Neural cell (in vitro differentiated cells): ENCODE measurements at regions not wholly inside any gene's neighbourhood (a gene's known extent, or its start where the extent isn't known, plus 50 kb on each side); places are given as distances from the start of the nearest gene placed in this dataset.

Source experiments
- H2AFZ ChIP-seq: fragments of 200-600, 300-800 bp; sonication (generic), shearing (Covaris generic); 2 replicates; pipeline ENCODE4 v1.6.0; 2014; ENCODE audit warnings: low read depth, mild to moderate bottlenecking, antibody characterized with exemption, low read length, moderate library complexity
- H3F3A ChIP-seq: fragments of 200-600 bp; shearing (Covaris generic); 2 replicates; pipeline ENCODE4 v1.6.1; 2016; ENCODE audit warnings: mild to moderate bottlenecking, moderate library complexity, mixed read lengths, antibody characterized with exemption, low read length; ENCODE audit not compliant: insufficient read depth, poor library complexity, severe bottlenecking
- H3K27ac ChIP-seq: fragments of 200-600, 300-800 bp; sonication (generic), shearing (Covaris generic); 2 replicates; pipeline ENCODE4 v1.5.1; 2014; ENCODE audit warnings: mild to moderate bottlenecking, low read length, moderate library complexity
- H3K27me3 ChIP-seq: fragments of 300-800, 200-600 bp; sonication (generic), shearing (Covaris generic); 2 replicates; pipeline ENCODE4 v1.6.0; 2014; ENCODE audit warnings: mild to moderate bottlenecking, low read depth, low read length, moderate library complexity; ENCODE audit not compliant: insufficient read depth
- H3K36me3 ChIP-seq: fragments of 300-800, 200-600 bp; sonication (generic), shearing (Covaris generic); 2 replicates; pipeline ENCODE4 v1.5.1; 2014; ENCODE audit warnings: mild to moderate bottlenecking, antibody characterized with exemption, low read length, moderate library complexity; ENCODE audit not compliant: insufficient read depth
- H3K4me2 ChIP-seq: fragments of 300-800, 200-600 bp; sonication (generic), shearing (Covaris generic); 2 replicates; pipeline ENCODE4 v1.6.0; 2014; ENCODE audit warnings: mild to moderate bottlenecking, low read length
- H3K4me3 ChIP-seq: fragments of 300-800, 200-600 bp; sonication (generic), shearing (Covaris generic); 2 replicates; pipeline ENCODE4 v1.5.1; 2014; ENCODE audit warnings: mild to moderate bottlenecking, low read length, moderate library complexity
- H3K79me2 ChIP-seq: fragments of 200-600 bp; shearing (Covaris generic); replicated peaks from 2 replicates; pipeline ENCODE4 v1.6.0; 2014; ENCODE audit warnings: mild to moderate bottlenecking, low read length, moderate library complexity; ENCODE audit not compliant: insufficient read depth
- H3K9ac ChIP-seq: fragments of 300-800, 200-600 bp; sonication (generic), shearing (Covaris generic); 2 replicates; pipeline ENCODE4 v1.6.1; 2016; ENCODE audit warnings: mild to moderate bottlenecking, low read length, mixed read lengths
- H3K9me2 ChIP-seq: fragments of 200-600 bp; shearing (Covaris generic); 2 replicates; pipeline ENCODE4 v1.6.1; 2016; ENCODE audit warnings: mild to moderate bottlenecking, low read length, mixed read lengths; ENCODE audit not compliant: insufficient read depth
- H3K9me3 ChIP-seq: fragments of 200-600, 300-800 bp; sonication (generic), shearing (Covaris generic); 2 replicates; pipeline ENCODE4 v1.6.1; 2016; ENCODE audit warnings: mild to moderate bottlenecking, mixed run types, low read length, moderate library complexity, mixed read lengths
- H4K20me1 ChIP-seq: fragments of 200-600 bp; shearing (Covaris generic); 2 replicates; pipeline ENCODE4 v1.6.1; 2016; ENCODE audit warnings: mild to moderate bottlenecking, mixed run types; ENCODE audit not compliant: insufficient read depth
- CTCF ChIP-seq: fragments of 450-650 bp; IDR thresholded peaks from 2 replicates; pipeline ENCODE4 v1.5.1; 2014; ENCODE audit warnings: antibody characterized with exemption, mild to moderate bottlenecking, moderate library complexity; ENCODE audit not compliant: poor library complexity, severe bottlenecking
- EP300 ChIP-seq: fragments of 450-650 bp; conservative IDR thresholded peaks from 2 replicates; pipeline ENCODE4 v1.6.1; 2014; ENCODE audit warnings: antibody characterized with exemption, mild to moderate bottlenecking, moderate library complexity; ENCODE audit not compliant: poor library complexity, severe bottlenecking
- EZH2 ChIP-seq: fragments of 200-600, 300-800 bp; shearing (Covaris generic), sonication (generic); IDR thresholded peaks from 2 replicates; pipeline ENCODE4 v1.6.1; 2014; ENCODE audit warnings: antibody characterized with exemption, low read length, borderline replicate concordance, mild to moderate bottlenecking; ENCODE audit not compliant: insufficient read depth, poor library complexity, severe bottlenecking
- MXI1 ChIP-seq: fragments of 450-650 bp; conservative IDR thresholded peaks from 2 replicates; pipeline ENCODE4 v1.6.1; 2014; ENCODE audit warnings: antibody characterized with exemption, mild to moderate bottlenecking; ENCODE audit not compliant: poor library complexity, severe bottlenecking
- POLR2AphosphoS5 ChIP-seq: IDR thresholded peaks from 2 replicates; pipeline ENCODE4 v1.6.1; 2012
- RAD21 ChIP-seq: fragments of 450-650 bp; conservative IDR thresholded peaks from 2 replicates; pipeline ENCODE4 v1.6.1; 2014; ENCODE audit warnings: antibody characterized with exemption, mild to moderate bottlenecking, moderate library complexity
- REST ChIP-seq: IDR thresholded peaks from 2 replicates; pipeline ENCODE4 v1.6.1; 2012; ENCODE audit warnings: borderline replicate concordance
- SMC3 ChIP-seq: fragments of 450-650 bp; conservative IDR thresholded peaks from 2 replicates; pipeline ENCODE4 v1.6.1; 2014; ENCODE audit warnings: antibody characterized with exemption, mild to moderate bottlenecking, moderate library complexity; ENCODE audit not compliant: poor library complexity
- TAF1 ChIP-seq: IDR thresholded peaks from 2 replicates; pipeline ENCODE4 v1.6.1; 2012; ENCODE audit warnings: low read depth

GRCh38 chr3:73213896-73214295 lies 152.4 kb downstream of the EBLN2 start:
- Histone ChIP-seq H3K9ac (no peak overlapping the region), H3K27me3 (no peaks in the 10 kb centered on the region), H3K9me3 (no peaks in the 10 kb centered on the region), H4K20me1 (no peaks in the 10 kb centered on the region), H3K9me2 (no peaks in the 10 kb centered on the region), H3K4me3 (no peak overlapping the region), H2AFZ (no peak overlapping the region), H3F3A (no peaks in the 10 kb centered on the region), H3K4me2 (no peak overlapping the region), H3K79me2 (no peaks in the 10 kb centered on the region), H3K36me3 (no peaks in the 10 kb centered on the region), H3K27ac (no peak overlapping the region)
- no peak for TF ChIP-seq RAD21
- TF ChIP-seq EP300: no peak
- TF ChIP-seq EZH2: no peak
- no peak for TF ChIP-seq POLR2AphosphoS5
- no peak for TF ChIP-seq TAF1
- TF ChIP-seq MXI1: no peak
- no peak for TF ChIP-seq CTCF
- no peak for TF ChIP-seq REST
- no peak for TF ChIP-seq SMC3

- Histone ChIP-seq H3K27me3 (no peaks in the 10 kb centered on the region), H3K4me2 (no peak overlapping the region), H3F3A (no peaks in the 10 kb centered on the region), H3K4me3 (no peak overlapping the region), H3K79me2 (no peaks in the 10 kb centered on the region), H2AFZ (no peak overlapping the region), H3K27ac (no peak overlapping the region), H4K20me1 (no peaks in the 10 kb centered on the region), H3K36me3 (no peaks in the 10 kb centered on the region), H3K9me2 (no peaks in the 10 kb centered on the region), H3K9me3 (no peaks in the 10 kb centered on the region), H3K9ac (no peak overlapping the region)
- no peak for TF ChIP-seq MXI1
Observed at GRCh38 chr3:73214846-73215245, 153.4 kb downstream of the EBLN2 start.

DNA sequence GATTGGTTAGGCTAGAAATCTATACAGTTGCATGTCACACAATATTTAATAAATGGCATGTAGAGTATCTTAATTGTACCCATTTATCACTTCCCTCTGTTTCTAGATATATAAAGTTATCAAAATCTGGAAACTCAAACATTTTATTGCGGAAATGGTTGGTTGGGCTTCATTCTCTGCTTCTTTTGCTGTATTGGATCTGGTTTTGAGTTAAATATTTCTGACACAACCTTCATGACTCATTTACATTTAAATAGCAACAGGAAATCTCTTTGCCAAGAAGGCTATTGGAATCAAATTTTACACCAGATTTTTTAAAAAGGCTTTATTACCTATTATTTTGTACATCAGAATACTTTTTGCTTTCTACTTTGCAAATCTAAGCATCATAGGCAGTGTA lies 153.8 kb downstream of the EBLN2 start:
- Histone ChIP-seq H3K4me2 (no peak overlapping the region), H3K9ac (no peak overlapping the region), H3F3A (no peaks in the 10 kb centered on the region), H3K27ac (no peak overlapping the region), H4K20me1 (no peaks in the 10 kb centered on the region), H2AFZ (no peak overlapping the region), H3K36me3 (no peaks in the 10 kb centered on the region), H3K27me3 (no peaks in the 10 kb centered on the region), H3K9me2 (no peaks in the 10 kb centered on the region), H3K4me3 (no peak overlapping the region), H3K79me2 (no peaks in the 10 kb centered on the region), H3K9me3 (no peaks in the 10 kb centered on the region)
- TF ChIP-seq EZH2 (no peak), EP300 (no peak)
